ENCODE measurements at regions not wholly inside any gene's neighbourhood (a gene's known extent, or its start where the extent isn't known, plus 50 kb on each side); places are given as distances from the start of the nearest gene placed in this dataset.

DNA sequence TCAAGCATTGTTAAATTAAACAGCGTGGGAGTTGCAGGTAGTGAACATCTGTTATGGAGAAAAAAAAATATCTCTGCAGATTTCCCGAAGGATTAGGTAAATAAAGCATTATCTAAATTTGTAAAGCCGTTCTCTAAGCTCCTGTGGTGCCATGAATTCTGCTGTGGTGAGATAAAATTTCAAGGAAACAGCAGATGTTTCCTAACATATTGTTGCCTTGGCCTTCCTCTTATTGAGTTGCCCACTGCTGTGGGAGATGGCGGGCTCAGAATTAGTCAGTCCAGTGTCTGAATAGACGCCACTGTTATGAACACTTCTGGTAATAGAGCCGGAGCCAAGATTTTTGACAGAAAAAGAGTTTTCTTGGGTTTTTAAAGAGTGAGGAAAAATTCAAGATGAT, 82.6 kb upstream of the ELMO1 start:
- TF ChIP-seq, protein P1, sequence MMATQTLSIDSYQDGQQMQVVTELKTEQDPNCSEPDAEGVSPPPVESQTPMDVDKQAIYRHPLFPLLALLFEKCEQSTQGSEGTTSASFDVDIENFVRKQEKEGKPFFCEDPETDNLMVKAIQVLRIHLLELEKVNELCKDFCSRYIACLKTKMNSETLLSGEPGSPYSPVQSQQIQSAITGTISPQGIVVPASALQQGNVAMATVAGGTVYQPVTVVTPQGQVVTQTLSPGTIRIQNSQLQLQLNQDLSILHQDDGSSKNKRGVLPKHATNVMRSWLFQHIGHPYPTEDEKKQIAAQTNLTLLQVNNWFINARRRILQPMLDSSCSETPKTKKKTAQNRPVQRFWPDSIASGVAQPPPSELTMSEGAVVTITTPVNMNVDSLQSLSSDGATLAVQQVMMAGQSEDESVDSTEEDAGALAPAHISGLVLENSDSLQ (IDR thresholded peaks at IDR 0.05), result no peak
- TF ChIP-seq HDGF (IDR thresholded peaks at IDR 0.05; ENCODE audit: borderline replicate concordance), result no peak

Measured in HEK293T (cell line).